GM23248 (cell line): ENCODE measurements at regions not wholly inside any gene's neighbourhood (a gene's known extent, or its start where the extent isn't known, plus 50 kb on each side); places are given as distances from the start of the nearest gene placed in this dataset.

Experiments
- DNase-seq: peaks from one replicate; pipeline ENCODE4 v3.0.0-alpha.2; 2015
- H2AFZ ChIP-seq: fragments of 200-600 bp; sonication (generic); 2 replicates; pipeline ENCODE4 v1.6.1; 2016; ENCODE audit warnings: antibody characterized with exemption
- H3F3A ChIP-seq: fragments of 200-600 bp; sonication (generic); 2 replicates; pipeline ENCODE4 v1.6.1; 2016; ENCODE audit warnings: mild to moderate bottlenecking, antibody characterized with exemption, mixed run types; ENCODE audit not compliant: insufficient read depth
- H3K27ac ChIP-seq: fragments of 200-600 bp; sonication (generic); 2 replicates; pipeline ENCODE4 v1.5.1; 2016; ENCODE audit warnings: mild to moderate bottlenecking
- H3K27me3 ChIP-seq: fragments of 200-600 bp; sonication (generic); replicated peaks from 2 replicates; pipeline ENCODE4 v1.6.1; 2016; ENCODE audit warnings: mild to moderate bottlenecking; ENCODE audit not compliant: insufficient read depth
- H3K36me3 ChIP-seq: fragments of 200-600 bp; sonication (generic); 2 replicates; pipeline ENCODE4 v1.6.1; 2016; ENCODE audit warnings: low read depth, mild to moderate bottlenecking
- H3K4me1 ChIP-seq: fragments of 200-600 bp; sonication (generic); 2 replicates; pipeline ENCODE4 v1.6.1; 2016; ENCODE audit warnings: mild to moderate bottlenecking; ENCODE audit not compliant: insufficient read depth
- H3K4me2 ChIP-seq: fragments of 200-600 bp; sonication (generic); one replicate; pipeline ENCODE4 v1.6.1; 2016; ENCODE audit warnings: mild to moderate bottlenecking; ENCODE audit not compliant: unreplicated experiment
- H3K4me3 ChIP-seq: fragments of 200-600 bp; sonication (generic); 2 replicates; pipeline ENCODE4 v1.5.1; 2016; ENCODE audit warnings: mild to moderate bottlenecking
- H3K79me2 ChIP-seq: fragments of 200-600 bp; sonication (generic); 2 replicates; pipeline ENCODE4 v1.6.1; 2016; ENCODE audit warnings: mild to moderate bottlenecking; ENCODE audit not compliant: insufficient read depth
- H3K9ac ChIP-seq: fragments of 200-600 bp; sonication (generic); 2 replicates; pipeline ENCODE4 v1.6.1; 2016; ENCODE audit warnings: mild to moderate bottlenecking
- H3K9me2 ChIP-seq: fragments of 200-600 bp; sonication (generic); 2 replicates; pipeline ENCODE4 v1.6.1; 2016; ENCODE audit warnings: mixed run types, mild to moderate bottlenecking, moderate library complexity; ENCODE audit not compliant: insufficient read depth
- H3K9me3 ChIP-seq: fragments of 200-600 bp; sonication (generic); one replicate; pipeline ENCODE4 v1.6.1; 2017; ENCODE audit warnings: low read depth
- H4K20me1 ChIP-seq: fragments of 200-600 bp; sonication (generic); 2 replicates; pipeline ENCODE4 v1.6.0; 2016; ENCODE audit not compliant: insufficient read depth
- EZH2 ChIP-seq: fragments of 200-600 bp; sonication (generic); IDR thresholded peaks from 2 replicates; pipeline ENCODE4 v1.6.1; 2018; ENCODE audit warnings: antibody characterized with exemption, mild to moderate bottlenecking; ENCODE audit not compliant: insufficient read depth, poor library complexity, severe bottlenecking
- EZH2phosphoT487 ChIP-seq: fragments of 200-600 bp; sonication (generic); IDR thresholded peaks from 2 replicates; pipeline ENCODE4 v1.6.1; 2018; ENCODE audit warnings: antibody characterized with exemption, moderate library complexity, mild to moderate bottlenecking, low read depth; ENCODE audit not compliant: insufficient read depth
- WGBS, 2 experiments: methylation state at CpG; one replicate each; pipeline ENCODE4 v1.1.6; 2015 to 2017; ENCODE audit warnings: low lambda C conversion rate in 2 of 2, low coverage in 1 of 2; ENCODE audit errors: missing lambda C conversion rate in 2 of 2; 5-methylcytosine and 5-hydroxymethylcytosine counted together
- in situ Hi-C: fragments of 300-500 bp; cut with MboI; formaldehyde crosslinking; loops from 2 replicates; pipeline ENCODE4 v1.15.0; 2020

DNA sequence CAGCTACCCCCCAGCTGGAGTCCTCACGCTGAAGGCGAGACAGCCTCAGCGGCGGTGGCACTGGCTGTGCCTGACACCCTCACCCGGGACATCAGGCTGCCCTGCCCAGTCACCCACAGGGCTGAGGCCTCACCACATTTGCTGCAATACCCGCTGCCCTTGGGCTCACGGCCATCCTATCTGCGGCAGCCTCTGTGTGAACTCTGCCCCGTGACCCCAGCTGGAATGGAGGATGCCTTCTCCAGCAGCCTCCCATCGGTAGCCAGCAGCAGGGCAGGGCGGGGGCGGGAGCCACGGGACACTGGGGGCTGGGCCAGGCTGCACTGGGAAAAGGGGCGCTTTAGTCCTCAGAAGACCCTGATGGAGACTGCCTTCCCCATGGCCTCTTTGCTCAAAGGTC lies 112.4 kb upstream of the ZBTB40 start:
- H3K4me2 ChIP-seq, result no peak overlapping the region
- TF ChIP-seq EZH2 (no peak), EZH2phosphoT487 (no peak)
- no peaks in the 10 kb centered on the region for H3K36me3 ChIP-seq
- H3K27ac ChIP-seq, result no peak overlapping the region
- WGBS, 2 experiments, result 81 to 83% methylated on average over 12 to 13 of the region's 14 CpGs
- no peaks in the 10 kb centered on the region for H3K9me2 ChIP-seq
- H4K20me1 ChIP-seq, result no peaks in the 10 kb centered on the region
- no peaks in the 10 kb centered on the region for H3K9me3 ChIP-seq
- no peaks in the 10 kb centered on the region for H3F3A ChIP-seq
- in situ Hi-C loops, result no loop called here
- DNase-seq, result no peak
- H3K27me3 ChIP-seq, result peaks cover 59% of the 10 kb centered on the region
- H3K79me2 ChIP-seq, result no peaks in the 10 kb centered on the region
- H3K9ac ChIP-seq, result no peak overlapping the region
- no peaks in the 10 kb centered on the region; the same call in 1 of the 2 replicates for H3K4me1 ChIP-seq
- H3K4me3 ChIP-seq, result no peak overlapping the region
- H2AFZ ChIP-seq, result no peak overlapping the region

GRCh38 chr1:22340066-22340465 lies 111.6 kb upstream of the ZBTB40 start:
- Histone ChIP-seq H3K79me2 (no peaks in the 10 kb centered on the region), H3K9me3 (no peaks in the 10 kb centered on the region), H4K20me1 (no peaks in the 10 kb centered on the region), H3K27ac (no peak overlapping the region), H3K4me2 (no peak overlapping the region), H3K4me1 (no peaks in the 10 kb centered on the region; the same call in 1 of the 2 replicates), H3K9me2 (no peaks in the 10 kb centered on the region), H3K36me3 (no peaks in the 10 kb centered on the region), H2AFZ (no peak overlapping the region), H3F3A (no peaks in the 10 kb centered on the region), H3K9ac (no peak overlapping the region), H3K4me3 (no peak overlapping the region), H3K27me3 (peaks cover 53% of the 10 kb centered on the region)
- WGBS, 2 experiments, result 86 to 87% methylated on average over 4 of the region's 4 CpGs
- TF ChIP-seq EZH2, result no peak
- TF ChIP-seq EZH2phosphoT487, result no peak
- DNase-seq, result no peak
- in situ Hi-C loops, result no loop called here

- Histone ChIP-seq H2AFZ (no peak overlapping the region), H4K20me1 (no peaks in the 10 kb centered on the region), H3K4me1 (no peaks in the 10 kb centered on the region; the same call in 1 of the 2 replicates), H3K4me2 (no peak overlapping the region), H3K9me3 (no peaks in the 10 kb centered on the region), H3K36me3 (no peaks in the 10 kb centered on the region), H3K79me2 (no peaks in the 10 kb centered on the region), H3K27me3 (peaks cover 54% of the 10 kb centered on the region), H3K4me3 (no peak overlapping the region), H3K9me2 (no peaks in the 10 kb centered on the region), H3K27ac (no peak overlapping the region), H3F3A (no peaks in the 10 kb centered on the region), H3K9ac (no peak overlapping the region)
- in situ Hi-C loops, result no loop called here
- TF ChIP-seq EZH2phosphoT487 (no peak), EZH2 (no peak)
- 45% methylated on average over 4 of the region's 4 CpGs for WGBS, 2 experiments
- peak; percentile 24 for DNase-seq
Measured at GRCh38 chr1:22340873-22341272, 110.8 kb upstream of the ZBTB40 start.

GRCh38 chr1:22341791-22342605 lies 109.7 kb upstream of the ZBTB40 start:
- Histone ChIP-seq H3K36me3 (no peaks in the 10 kb centered on the region), H3K4me3 (peak overlapping the region; percentile 39), H3F3A (no peaks in the 10 kb centered on the region), H3K4me1 (no peaks in the 10 kb centered on the region; the same call in 1 of the 2 replicates), H2AFZ (peak overlapping the region; percentile 56; the same call in 1 of the 2 replicates), H3K9me3 (no peaks in the 10 kb centered on the region), H3K79me2 (no peaks in the 10 kb centered on the region), H3K9ac (no peak overlapping the region), H3K27ac (no peak overlapping the region), H3K27me3 (peaks cover 64% of the 10 kb centered on the region), H3K4me2 (peak overlapping the region; percentile 78), H4K20me1 (no peaks in the 10 kb centered on the region), H3K9me2 (no peaks in the 10 kb centered on the region)
- in situ Hi-C loops, result no loop called here
- 2 to 4% methylated on average over 28 of the region's 28 CpGs for WGBS, 2 experiments
- TF ChIP-seq EZH2, result no peak
- no peak for TF ChIP-seq EZH2phosphoT487
- peak; percentile 68 for DNase-seq
